H1 (cell line): ENCODE measurements at regions not wholly inside any gene's neighbourhood (a gene's known extent, or its start where the extent isn't known, plus 50 kb on each side); places are given as distances from the start of the nearest gene placed in this dataset.

ENCODE experiments used
- CHD1 ChIP-seq: IDR thresholded peaks from 2 replicates; pipeline ENCODE4 v1.6.1; 2012; ENCODE audit warnings: low read depth, low read length, improper control_type of control experiment
- CTBP2 ChIP-seq: IDR thresholded peaks from 2 replicates; pipeline ENCODE4 v1.7.0; 2011; ENCODE audit warnings: borderline replicate concordance, mild to moderate bottlenecking, moderate library complexity, mixed read lengths, low read length; ENCODE audit not compliant: insufficient read depth, insufficient read length
- GTF2F1 ChIP-seq: IDR thresholded peaks from 2 replicates; pipeline ENCODE4 v1.6.1; 2012; ENCODE audit warnings: low read depth, low read length, improper control_type of control experiment, borderline replicate concordance
- RAD21 ChIP-seq, 2 experiments: IDR thresholded peaks in 1 of 2; conservative IDR thresholded peaks in 1 of 2; 2 replicates each; pipeline ENCODE4 v1.6.1; 2011; ENCODE audit warnings: low read depth in 2 of 2, low read length in 2 of 2, improper control_type of control experiment in 1 of 2, inconsistent platforms in 1 of 2, mild to moderate bottlenecking in 1 of 2, moderate library complexity in 1 of 2
- TAF7 ChIP-seq: optimal IDR thresholded peaks from 2 replicates; pipeline ENCODE3; 2011; ENCODE audit warnings: low read depth, mild to moderate bottlenecking, inconsistent platforms, low read length, moderate library complexity, borderline replicate concordance

- TF ChIP-seq CHD1 (no peak), GTF2F1 (no peak), CTBP2 (no peak), RAD21 (IDR thresholded peaks at IDR 0.05 in 1 of 2, conservative IDR thresholded peaks at IDR 0.05 in 1 of 2; ENCODE audit: low read depth in 2 of 2, low read length in 2 of 2) (no peak), TAF7 (no peak)
Measured at GRCh38 chr2:46848447-46848846, 67.2 kb downstream of the MCFD2 start (continued).
